ENCODE measurements at regions not wholly inside any gene's neighbourhood (a gene's known extent, or its start where the extent isn't known, plus 50 kb on each side); places are given as distances from the start of the nearest gene placed in this dataset.

DNA sequence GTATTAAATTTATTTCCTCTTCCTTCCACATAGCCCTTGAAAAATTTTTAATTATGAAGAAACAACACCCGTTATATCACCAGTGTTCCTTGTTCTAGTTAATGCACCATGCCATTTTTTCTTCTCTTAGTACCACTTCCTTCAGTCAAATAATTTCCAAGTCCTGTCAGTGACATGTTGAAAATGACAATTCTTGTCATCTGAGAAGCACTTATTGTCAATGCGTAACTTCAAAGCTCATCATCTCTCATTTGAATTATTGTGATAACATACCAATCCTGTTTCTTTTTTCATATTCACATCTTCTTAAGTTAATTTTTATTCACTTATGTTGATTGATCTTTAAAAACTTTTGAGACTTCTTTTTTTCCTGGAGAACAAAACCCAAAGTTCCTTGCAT is 320.4 kb downstream of the ASXL3 start:
- TF ChIP-seq, protein P1, sequence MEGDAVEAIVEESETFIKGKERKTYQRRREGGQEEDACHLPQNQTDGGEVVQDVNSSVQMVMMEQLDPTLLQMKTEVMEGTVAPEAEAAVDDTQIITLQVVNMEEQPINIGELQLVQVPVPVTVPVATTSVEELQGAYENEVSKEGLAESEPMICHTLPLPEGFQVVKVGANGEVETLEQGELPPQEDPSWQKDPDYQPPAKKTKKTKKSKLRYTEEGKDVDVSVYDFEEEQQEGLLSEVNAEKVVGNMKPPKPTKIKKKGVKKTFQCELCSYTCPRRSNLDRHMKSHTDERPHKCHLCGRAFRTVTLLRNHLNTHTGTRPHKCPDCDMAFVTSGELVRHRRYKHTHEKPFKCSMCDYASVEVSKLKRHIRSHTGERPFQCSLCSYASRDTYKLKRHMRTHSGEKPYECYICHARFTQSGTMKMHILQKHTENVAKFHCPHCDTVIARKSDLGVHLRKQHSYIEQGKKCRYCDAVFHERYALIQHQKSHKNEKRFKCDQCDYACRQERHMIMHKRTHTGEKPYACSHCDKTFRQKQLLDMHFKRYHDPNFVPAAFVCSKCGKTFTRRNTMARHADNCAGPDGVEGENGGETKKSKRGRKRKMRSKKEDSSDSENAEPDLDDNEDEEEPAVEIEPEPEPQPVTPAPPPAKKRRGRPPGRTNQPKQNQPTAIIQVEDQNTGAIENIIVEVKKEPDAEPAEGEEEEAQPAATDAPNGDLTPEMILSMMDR (conservative IDR thresholded peaks at IDR 0.05; ENCODE audit: low read depth, low read length) = no peak
- no peak for TF ChIP-seq EZH2 (IDR thresholded peaks at IDR 0.05; ENCODE audit: borderline replicate concordance, low read depth, low read length, poor library complexity, severe bottlenecking)

Data from A673 (cell line).